HEK293 (cell line): ENCODE measurements at regions not wholly inside any gene's neighbourhood (a gene's known extent, or its start where the extent isn't known, plus 50 kb on each side); places are given as distances from the start of the nearest gene placed in this dataset.

Experiments
- CTCF ChIP-seq: fragments of 450-650 bp; formaldehyde crosslinking; IDR thresholded peaks from 2 replicates; pipeline ENCODE4 v1.5.1; 2016; ENCODE audit warnings: missing biosample characterization, missing genetic modification characterization
- HOXC10 ChIP-seq: sonication (generic); formaldehyde crosslinking; IDR thresholded peaks from 2 replicates; pipeline ENCODE4 v1.8.1; 2023; ENCODE audit warnings: mild to moderate bottlenecking, missing genetic modification reagents
- ZNF350 ChIP-seq: fragments of 450-650 bp; formaldehyde crosslinking; IDR thresholded peaks from 2 replicates; pipeline ENCODE4 v1.5.0; 2017; ENCODE audit warnings: missing biosample characterization, mild to moderate bottlenecking, missing genetic modification characterization

- no peak for TF ChIP-seq HOXC10
- no peak for TF ChIP-seq CTCF (tag by site-specific recombination)
- TF ChIP-seq ZNF350 (tag by site-specific recombination): no peak
Observed at GRCh38 chr11:123292647-123293046, 97.6 kb upstream of the CLMP start.
